ENCODE measurements at regions not wholly inside any gene's neighbourhood (a gene's known extent, or its start where the extent isn't known, plus 50 kb on each side); places are given as distances from the start of the nearest gene placed in this dataset.

GRCh38 chr13:23986619-23987018 is 89.3 kb upstream of the C1QTNF9B start (continued):
- TF ChIP-seq ATOH8 (CRISPR knock-in tag; IDR thresholded peaks at IDR 0.05; ENCODE audit: low read depth) (no peak), ELK1 (IDR thresholded peaks at IDR 0.05; ENCODE audit: low read depth, low read length) (no peak), BHLHE40 (IDR thresholded peaks at IDR 0.05; ENCODE audit: low read depth, low read length) (no peak), ESRRA (IDR thresholded peaks at IDR 0.05; ENCODE audit: borderline replicate concordance, low read length) (no peak), RARB (CRISPR knock-in tag; IDR thresholded peaks at IDR 0.05) (no peak), HOXA7 (CRISPR knock-in tag; IDR thresholded peaks at IDR 0.05) (no peak)

GRCh38 chr13:23987331-23987894 is 90.1 kb upstream of the C1QTNF9B start:
- H3K9me3 ChIP-seq, result no peaks in the 10 kb centered on the region
- no peak overlapping the region for H3K4me3 ChIP-seq
- no peak for DNase-seq (ENCODE audit: low read depth in 1 of 2, low spot score in 1 of 2)
- no peak for ATAC-seq
- FAIRE-seq, result no peak
- 48% methylated on average over 4 of the region's 4 CpGs for WGBS (ENCODE audit: missing lambda C conversion rate)
- ChIA-PET CTCF (no interaction called here), POLR2A (no interaction called here)
- H3K4me1 ChIP-seq, result no peaks in the 10 kb centered on the region
- TF ChIP-seq BHLHE40 (IDR thresholded peaks at IDR 0.05; ENCODE audit: low read depth, low read length), result no peak
- TF ChIP-seq JUN (IDR thresholded peaks at IDR 0.05), result no peak
- TF ChIP-seq HEYL (CRISPR knock-in tag; IDR thresholded peaks at IDR 0.05), result no peak
- TF ChIP-seq PBX3 (IDR thresholded peaks at IDR 0.05), result no peak
- TF ChIP-seq KDM5A (IDR thresholded peaks at IDR 0.05), result no peak
- TF ChIP-seq ZNF302 (CRISPR knock-in tag; IDR thresholded peaks at IDR 0.05), result no peak
- no peak for TF ChIP-seq CEBPB (IDR thresholded peaks at IDR 0.05)
- TF ChIP-seq CHD2 (IDR thresholded peaks at IDR 0.05; ENCODE audit: low read length, partially characterized antibody), result no peak
- no peak for TF ChIP-seq EP300 (IDR thresholded peaks at IDR 0.05)
- TF ChIP-seq HMGXB4 (CRISPR knock-in tag; IDR thresholded peaks at IDR 0.05; ENCODE audit: borderline replicate concordance), result no peak
- TF ChIP-seq HOXB5 (CRISPR knock-in tag; IDR thresholded peaks at IDR 0.05), result no peak
- H3K27ac ChIP-seq, result no peak overlapping the region
- H3K4me2 ChIP-seq, result no peak overlapping the region

GRCh38 chr13:23988546-23989122 is 91.3 kb upstream of the C1QTNF9B start:
- no peak for DNase-seq (ENCODE audit: low read depth in 1 of 2, low spot score in 1 of 2)
- ATAC-seq, result no peak
- no peak overlapping the region for H3K27ac ChIP-seq
- FAIRE-seq, result no peak
- H3K4me2 ChIP-seq, result no peak overlapping the region
- H3K4me3 ChIP-seq, result no peak overlapping the region
- CTCF ChIA-PET, result no interaction called here
- POLR2A ChIA-PET, result no interaction called here
- WGBS (ENCODE audit: missing lambda C conversion rate), result 46% methylated on average over 4 of the region's 4 CpGs
- H3K9me3 ChIP-seq, result no peaks in the 10 kb centered on the region
- no peaks in the 10 kb centered on the region for H3K4me1 ChIP-seq
- TF ChIP-seq BHLHE40 (IDR thresholded peaks at IDR 0.05; ENCODE audit: low read depth, low read length) (no peak), HMGXB4 (CRISPR knock-in tag; IDR thresholded peaks at IDR 0.05; ENCODE audit: borderline replicate concordance) (no peak), MAFK (IDR thresholded peaks at IDR 0.05; ENCODE audit: partially characterized antibody) (no peak), RARB (CRISPR knock-in tag; IDR thresholded peaks at IDR 0.05) (no peak), BCL3 (IDR thresholded peaks at IDR 0.05) (no peak), EHMT2 (IDR thresholded peaks at IDR 0.05; ENCODE audit: low read depth) (no peak), CHD2 (IDR thresholded peaks at IDR 0.05; ENCODE audit: low read length, partially characterized antibody) (no peak), JUN (IDR thresholded peaks at IDR 0.05) (no peak), CBX8 (IDR thresholded peaks at IDR 0.05) (no peak), PHF8 (IDR thresholded peaks at IDR 0.05; ENCODE audit: borderline replicate concordance, low read depth) (no peak), ELK1 (IDR thresholded peaks at IDR 0.05; ENCODE audit: low read depth, low read length) (no peak), CHD4 (IDR thresholded peaks at IDR 0.05; ENCODE audit: borderline replicate concordance) (no peak), PBX3 (IDR thresholded peaks at IDR 0.05) (no peak)
